NCI-H2029 treated with DMSO at 0.1 percent for 48 hours (cell line): ENCODE measurements at regions not wholly inside any gene's neighbourhood (a gene's known extent, or its start where the extent isn't known, plus 50 kb on each side); places are given as distances from the start of the nearest gene placed in this dataset.
"Not testable (repeated sequence)": the region's sequence is repeated elsewhere in the genome, so short reads cannot be mapped to it uniquely, and the experiment has no call there.

Source experiments
- DNase-seq: peaks from one replicate; lab custom pipeline; 2025; lab: John Stamatoyannopoulos, UW

- DNase-seq: no peak
Measured at GRCh38 chr2:125364192-125364983, 1291.6 kb upstream of the GYPC start.

- no peak for DNase-seq
Measured at GRCh38 chr2:125364984-125365265, 1291.0 kb upstream of the GYPC start.

- DNase-seq: no peak
Measured at GRCh38 chr2:125371867-125372266, 1284.1 kb upstream of the GYPC start.

GRCh38 chr2:125373293-125373692, 1282.7 kb upstream of the GYPC start:
- DNase-seq: no peak

GRCh38 chr2:125386074-125386473, 1269.9 kb upstream of the GYPC start:
- no peak for DNase-seq

- no peak for DNase-seq
Measured at GRCh38 chr2:125397535-125398251, 1258.3 kb upstream of the GYPC start.

- DNase-seq: no peak
Measured at GRCh38 chr2:125398738-125399524, 1257.0 kb upstream of the GYPC start.

GRCh38 chr2:125405816-125406215, 1250.1 kb upstream of the GYPC start:
- DNase-seq: no peak

GRCh38 chr2:125408874-125409538, 1247.0 kb upstream of the GYPC start:
- DNase-seq: no peak

- no peak for DNase-seq
Measured at GRCh38 chr2:125418483-125418882, 1237.5 kb upstream of the GYPC start.

GRCh38 chr2:125422198-125422770, 1233.7 kb upstream of the GYPC start:
- not testable (repeated sequence) for DNase-seq

GRCh38 chr2:125424266-125424785, 1231.6 kb upstream of the GYPC start:
- no peak for DNase-seq

- DNase-seq: no peak
Measured at GRCh38 chr2:125427721-125428315, 1228.1 kb upstream of the GYPC start.

- no peak for DNase-seq
Measured at GRCh38 chr2:125444106-125444505, 1211.9 kb upstream of the GYPC start.

GRCh38 chr2:125445495-125445894, 1210.5 kb upstream of the GYPC start:
- no peak for DNase-seq

- no peak for DNase-seq
Measured at GRCh38 chr2:125450092-125450491, 1205.9 kb upstream of the GYPC start.

GRCh38 chr2:125455110-125455509, 1200.8 kb upstream of the GYPC start:
- DNase-seq: no peak

- DNase-seq: no peak
Measured at GRCh38 chr2:125456693-125457363, 1199.1 kb upstream of the GYPC start.

GRCh38 chr2:125471963-125472362, 1184.0 kb upstream of the GYPC start:
- DNase-seq: no peak

- no peak for DNase-seq
Measured at GRCh38 chr2:125479143-125479636, 1176.8 kb upstream of the GYPC start.

- DNase-seq: no peak
Measured at GRCh38 chr2:125490308-125490707, 1165.7 kb upstream of the GYPC start.
